OCI-LY1 (cell line): ENCODE measurements at regions not wholly inside any gene's neighbourhood (a gene's known extent, or its start where the extent isn't known, plus 50 kb on each side); places are given as distances from the start of the nearest gene placed in this dataset.

Experiments
- H2AFZ ChIP-seq: fragments of 200-600 bp; sonication (generic), shearing (Covaris generic); 2 replicates; pipeline ENCODE4 v1.6.0; 2014; ENCODE audit warnings: antibody characterized with exemption, mild to moderate bottlenecking, low read length
- H3F3A ChIP-seq: fragments of 200-600 bp; sonication (generic), shearing (Covaris generic); 2 replicates; pipeline ENCODE4 v1.6.0; 2014; ENCODE audit warnings: mild to moderate bottlenecking, antibody characterized with exemption, low read length, moderate library complexity; ENCODE audit not compliant: insufficient read depth
- H3K27ac ChIP-seq: fragments of 200-600 bp; sonication (generic); 2 replicates; pipeline ENCODE4 v1.5.1; 2014; ENCODE audit warnings: low read length, mixed run types, mild to moderate bottlenecking, low read depth; ENCODE audit not compliant: poor library complexity, severe bottlenecking
- H3K27me3 ChIP-seq: fragments of 200-600 bp; sonication (generic); 2 replicates; pipeline ENCODE4 v1.6.0; 2014; ENCODE audit warnings: antibody characterized with exemption, mild to moderate bottlenecking, low read length, moderate library complexity; ENCODE audit not compliant: insufficient read depth
- H3K36me3 ChIP-seq: fragments of 200-600 bp; sonication (generic); 2 replicates; pipeline ENCODE4 v1.6.1; 2014; ENCODE audit warnings: mild to moderate bottlenecking, antibody characterized with exemption, low read length, moderate library complexity, mixed read lengths; ENCODE audit not compliant: insufficient read depth
- H3K4me1 ChIP-seq: fragments of 200-600 bp; sonication (generic); 2 replicates; pipeline ENCODE4 v1.5.1; 2014; ENCODE audit warnings: mild to moderate bottlenecking, low read length, moderate library complexity; ENCODE audit not compliant: insufficient read depth, severe bottlenecking
- H3K4me2 ChIP-seq: fragments of 200-600 bp; sonication (generic), shearing (Covaris generic); 2 replicates; pipeline ENCODE4 v1.6.1; 2014; ENCODE audit warnings: low read length
- H3K4me3 ChIP-seq: fragments of 200-600 bp; sonication (generic); 2 replicates; pipeline ENCODE4 v1.5.1; 2014; ENCODE audit warnings: low read length, low read depth, mild to moderate bottlenecking, mixed read lengths; ENCODE audit not compliant: poor library complexity, severe bottlenecking
- H3K79me2 ChIP-seq: fragments of 200-600 bp; shearing (Covaris generic); 2 replicates; pipeline ENCODE4 v1.6.1; 2016; ENCODE audit warnings: mixed run types, low read length, mixed read lengths; ENCODE audit not compliant: insufficient read depth
- H3K9ac ChIP-seq: fragments of 200-600 bp; sonication (generic), shearing (Covaris generic); 2 replicates; pipeline ENCODE4 v1.6.1; 2014; ENCODE audit warnings: mild to moderate bottlenecking, low read length, mixed read lengths
- H3K9me2 ChIP-seq: fragments of 200-600 bp; sonication (generic), shearing (Covaris generic); 2 replicates; pipeline ENCODE4 v1.6.1; 2014; ENCODE audit warnings: low read depth, mild to moderate bottlenecking, low read length, mixed read lengths
- H3K9me3 ChIP-seq: fragments of 200-600 bp; shearing (Covaris generic); 2 replicates; pipeline ENCODE4 v1.6.1; 2014; ENCODE audit warnings: low read length, mixed read lengths
- H4K20me1 ChIP-seq: fragments of 200-600 bp; sonication (generic), shearing (Covaris generic); 2 replicates; pipeline ENCODE4 v1.6.0; 2016; ENCODE audit warnings: mild to moderate bottlenecking, low read length; ENCODE audit not compliant: insufficient read depth
- CTCF ChIP-seq: fragments of 200-600 bp; sonication (generic), shearing (Covaris generic); IDR thresholded peaks from 2 replicates; pipeline ENCODE4 v1.5.1; 2017; ENCODE audit warnings: mild to moderate bottlenecking, antibody characterized with exemption, low read length, moderate library complexity, mixed read lengths
- EZH2 ChIP-seq: fragments of 200-600 bp; sonication (generic), shearing (Covaris generic); IDR thresholded peaks from 2 replicates; pipeline ENCODE4 v1.8.0; 2017; ENCODE audit warnings: borderline replicate concordance, mixed run types, mild to moderate bottlenecking, antibody characterized with exemption, low read length, moderate library complexity, mixed read lengths

GRCh38 chr6:90936286-90936685 is 349.4 kb upstream of the MAP3K7 start:
- Histone ChIP-seq H3K9ac (no peak overlapping the region), H3K4me3 (no peak overlapping the region)
- TF ChIP-seq CTCF (no peak), EZH2 (no peak)

DNA sequence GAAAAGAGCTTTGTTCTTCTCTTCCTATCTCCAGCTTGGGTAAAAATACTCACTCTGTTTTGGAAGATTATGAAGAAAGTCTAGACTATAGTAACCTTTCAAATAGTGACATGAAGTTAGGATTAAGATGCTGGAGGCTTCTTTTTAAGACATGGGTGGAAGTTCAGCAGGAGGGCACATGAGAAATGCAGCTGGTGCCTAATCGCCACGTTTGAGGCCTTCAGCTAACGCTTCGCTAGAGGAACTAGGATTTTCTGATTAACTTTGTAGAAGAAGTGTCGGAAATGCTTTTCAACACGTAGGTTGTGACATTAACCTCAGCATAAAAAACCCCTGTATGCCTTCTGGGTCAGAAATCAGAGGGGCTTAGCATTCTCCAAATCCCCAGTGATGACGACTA is 348.1 kb upstream of the MAP3K7 start:
- Histone ChIP-seq H3K9ac (no peak overlapping the region), H3K9me3 (no peaks in the 10 kb centered on the region), H3K27me3 (no peaks in the 10 kb centered on the region)

More at GRCh38 chr6:90936286-90936685, 349.4 kb upstream of the MAP3K7 start:
- Histone ChIP-seq H3K27ac (no peak overlapping the region), H3K9me2 (no peaks in the 10 kb centered on the region), H3K4me2 (no peak overlapping the region), H2AFZ (no peak overlapping the region), H3K27me3 (no peaks in the 10 kb centered on the region), H3K36me3 (no peaks in the 10 kb centered on the region), H3K79me2 (no peaks in the 10 kb centered on the region), H3K4me1 (no peaks in the 10 kb centered on the region), H3F3A (no peaks in the 10 kb centered on the region), H3K9me3 (no peaks in the 10 kb centered on the region), H4K20me1 (no peaks in the 10 kb centered on the region)

GRCh38 chr6:90934081-90934480 is 347.2 kb upstream of the MAP3K7 start:
- TF ChIP-seq EZH2: no peak
- no peak overlapping the region for H2AFZ ChIP-seq
- H3K27me3 ChIP-seq: no peaks in the 10 kb centered on the region
- no peaks in the 10 kb centered on the region for H3F3A ChIP-seq
- H3K79me2 ChIP-seq: no peaks in the 10 kb centered on the region
- H3K36me3 ChIP-seq: no peaks in the 10 kb centered on the region
- H3K4me1 ChIP-seq: no peaks in the 10 kb centered on the region
- no peak overlapping the region for H3K27ac ChIP-seq
- H4K20me1 ChIP-seq: no peaks in the 10 kb centered on the region
- no peak overlapping the region for H3K4me2 ChIP-seq
- no peaks in the 10 kb centered on the region for H3K9me2 ChIP-seq
- no peaks in the 10 kb centered on the region for H3K9me3 ChIP-seq
- H3K9ac ChIP-seq: no peak overlapping the region
- no peak overlapping the region for H3K4me3 ChIP-seq

More for the DNA sequence above, 348.1 kb upstream of the MAP3K7 start:
- Histone ChIP-seq H3K79me2 (no peaks in the 10 kb centered on the region), H3F3A (no peaks in the 10 kb centered on the region), H2AFZ (no peak overlapping the region), H3K9me2 (no peaks in the 10 kb centered on the region), H4K20me1 (no peaks in the 10 kb centered on the region), H3K36me3 (no peaks in the 10 kb centered on the region), H3K4me1 (no peaks in the 10 kb centered on the region), H3K4me2 (no peak overlapping the region), H3K4me3 (no peak overlapping the region), H3K27ac (no peak overlapping the region)
- no peak for TF ChIP-seq CTCF
- no peak for TF ChIP-seq EZH2

GRCh38 chr6:90932351-90932750 is 345.5 kb upstream of the MAP3K7 start:
- Histone ChIP-seq H3K4me2 (no peak overlapping the region), H3K36me3 (no peaks in the 10 kb centered on the region), H3K4me3 (no peak overlapping the region), H3K79me2 (no peaks in the 10 kb centered on the region), H3K4me1 (no peaks in the 10 kb centered on the region), H2AFZ (no peak overlapping the region), H3K9me2 (no peaks in the 10 kb centered on the region), H3K27ac (no peak overlapping the region), H3K27me3 (no peaks in the 10 kb centered on the region), H4K20me1 (no peaks in the 10 kb centered on the region), H3F3A (no peaks in the 10 kb centered on the region), H3K9me3 (no peaks in the 10 kb centered on the region), H3K9ac (no peak overlapping the region)
- TF ChIP-seq CTCF (no peak), EZH2 (no peak)
